ENCODE measurements at regions not wholly inside any gene's neighbourhood (a gene's known extent, or its start where the extent isn't known, plus 50 kb on each side); places are given as distances from the start of the nearest gene placed in this dataset.
"Not testable (repeated sequence)": the region's sequence is repeated elsewhere in the genome, so short reads cannot be mapped to it uniquely, and the experiment has no call there.

GRCh38 chrX:1883772-1884171 lies 268.9 kb downstream of the ASMT start:
- ATAC-seq (ENCODE audit: low FRiP score) (no peak), DNase-seq (ENCODE audit: low spot score) (no peak)
- TF ChIP-seq CTCF (IDR thresholded peaks at IDR 0.05), result no peak

GRCh38 chrX:1884446-1884845 lies 269.6 kb downstream of the ASMT start:
- ATAC-seq (ENCODE audit: low FRiP score) (no peak), DNase-seq (ENCODE audit: low spot score) (no peak)
- TF ChIP-seq CTCF (IDR thresholded peaks at IDR 0.05), result no peak

GRCh38 chrX:1885116-1885515 lies 270.3 kb downstream of the ASMT start:
- DNase-seq (ENCODE audit: low spot score), result no peak
- no peak for ATAC-seq (ENCODE audit: low FRiP score)
- no peak for TF ChIP-seq CTCF (IDR thresholded peaks at IDR 0.05)

- ATAC-seq (ENCODE audit: low FRiP score); DNase-seq (ENCODE audit: low spot score): not testable (repeated sequence)
Measured at GRCh38 chrX:1888305-1888704, 273.4 kb downstream of the ASMT start.

- DNase-seq (ENCODE audit: low spot score) (no peak), ATAC-seq (ENCODE audit: low FRiP score) (no peak)
- TF ChIP-seq CTCF (IDR thresholded peaks at IDR 0.05), result no peak
Measured at GRCh38 chrX:1894026-1894294, 279.1 kb downstream of the ASMT start.

GRCh38 chrX:1894740-1895139 lies 279.9 kb downstream of the ASMT start:
- no peak for TF ChIP-seq CTCF (IDR thresholded peaks at IDR 0.05)
- ATAC-seq (ENCODE audit: low FRiP score) (no peak), DNase-seq (ENCODE audit: low spot score) (no peak)

- TF ChIP-seq CTCF (IDR thresholded peaks at IDR 0.05), result no peak
- DNase-seq (ENCODE audit: low spot score) (no peak), ATAC-seq (ENCODE audit: low FRiP score) (no peak)
Measured at GRCh38 chrX:1895583-1895982, 280.7 kb downstream of the ASMT start.

- no peak for TF ChIP-seq CTCF (IDR thresholded peaks at IDR 0.05)
- ATAC-seq (ENCODE audit: low FRiP score) (no peak), DNase-seq (ENCODE audit: low spot score) (no peak)
Measured at GRCh38 chrX:1899841-1900240, 285.0 kb downstream of the ASMT start.
